NCI-H510A treated with DMSO at 0.1 percent for 48 hours (cell line): ENCODE measurements at regions not wholly inside any gene's neighbourhood (a gene's known extent, or its start where the extent isn't known, plus 50 kb on each side); places are given as distances from the start of the nearest gene placed in this dataset.
A peak's percentile ranks its signal among the peaks of the same experiment; 100 is the strongest.

ENCODE experiments used
- DNase-seq: peaks from one replicate; lab custom pipeline; 2025; lab: John Stamatoyannopoulos, UW

GRCh38 chr5:145708169-145708568 is 127.0 kb downstream of the PRELID2 start:
- DNase-seq = no peak

- DNase-seq = no peak
Measured at GRCh38 chr5:145704724-145705123, 130.4 kb downstream of the PRELID2 start.

GRCh38 chr5:145703856-145704255 is 131.3 kb downstream of the PRELID2 start:
- no peak for DNase-seq

- DNase-seq = no peak
Measured at GRCh38 chr5:145701404-145701803, 133.7 kb downstream of the PRELID2 start.

- no peak for DNase-seq
Measured at GRCh38 chr5:145699846-145700245, 135.3 kb downstream of the PRELID2 start.

GRCh38 chr5:145697251-145697990 is 137.7 kb downstream of the PRELID2 start:
- DNase-seq = no peak

- no peak for DNase-seq
Measured at GRCh38 chr5:145689235-145689634, 145.9 kb downstream of the PRELID2 start.

- no peak for DNase-seq
Measured at GRCh38 chr5:145687943-145688342, 147.2 kb downstream of the PRELID2 start.

- DNase-seq = no peak
Measured at GRCh38 chr5:145685417-145685816, 149.7 kb downstream of the PRELID2 start.

- no peak for DNase-seq
Measured at GRCh38 chr5:145683431-145683830, 151.7 kb downstream of the PRELID2 start.

- no peak for DNase-seq
Measured at GRCh38 chr5:145682197-145682899, 152.8 kb downstream of the PRELID2 start.

GRCh38 chr5:145681686-145682085 is 153.5 kb downstream of the PRELID2 start:
- DNase-seq = peak; percentile 74

GRCh38 chr5:145681216-145681615 is 153.9 kb downstream of the PRELID2 start:
- no peak for DNase-seq

- no peak for DNase-seq
Measured at GRCh38 chr5:145680767-145681166, 154.4 kb downstream of the PRELID2 start.

GRCh38 chr5:145680169-145680568 is 155.0 kb downstream of the PRELID2 start:
- no peak for DNase-seq

GRCh38 chr5:145678255-145678654 is 156.9 kb downstream of the PRELID2 start:
- DNase-seq = no peak

GRCh38 chr5:145673786-145674185 is 161.4 kb downstream of the PRELID2 start:
- no peak for DNase-seq

- DNase-seq = no peak
Measured at GRCh38 chr5:145668714-145669113, 166.4 kb downstream of the PRELID2 start.

GRCh38 chr5:145667742-145668141 is 167.4 kb downstream of the PRELID2 start:
- DNase-seq = no peak

GRCh38 chr5:145666591-145666990 is 168.6 kb downstream of the PRELID2 start:
- DNase-seq = no peak

GRCh38 chr5:145661737-145662485 is 173.2 kb downstream of the PRELID2 start:
- no peak for DNase-seq

GRCh38 chr5:145660897-145661640 is 174.1 kb downstream of the PRELID2 start:
- DNase-seq = no peak
